ENCODE measurements at regions not wholly inside any gene's neighbourhood (a gene's known extent, or its start where the extent isn't known, plus 50 kb on each side); places are given as distances from the start of the nearest gene placed in this dataset.

GRCh38 chr9:40911647-40912046 is 216.8 kb downstream of the FOXD4L6 start:
- TF ChIP-seq, protein P1, sequence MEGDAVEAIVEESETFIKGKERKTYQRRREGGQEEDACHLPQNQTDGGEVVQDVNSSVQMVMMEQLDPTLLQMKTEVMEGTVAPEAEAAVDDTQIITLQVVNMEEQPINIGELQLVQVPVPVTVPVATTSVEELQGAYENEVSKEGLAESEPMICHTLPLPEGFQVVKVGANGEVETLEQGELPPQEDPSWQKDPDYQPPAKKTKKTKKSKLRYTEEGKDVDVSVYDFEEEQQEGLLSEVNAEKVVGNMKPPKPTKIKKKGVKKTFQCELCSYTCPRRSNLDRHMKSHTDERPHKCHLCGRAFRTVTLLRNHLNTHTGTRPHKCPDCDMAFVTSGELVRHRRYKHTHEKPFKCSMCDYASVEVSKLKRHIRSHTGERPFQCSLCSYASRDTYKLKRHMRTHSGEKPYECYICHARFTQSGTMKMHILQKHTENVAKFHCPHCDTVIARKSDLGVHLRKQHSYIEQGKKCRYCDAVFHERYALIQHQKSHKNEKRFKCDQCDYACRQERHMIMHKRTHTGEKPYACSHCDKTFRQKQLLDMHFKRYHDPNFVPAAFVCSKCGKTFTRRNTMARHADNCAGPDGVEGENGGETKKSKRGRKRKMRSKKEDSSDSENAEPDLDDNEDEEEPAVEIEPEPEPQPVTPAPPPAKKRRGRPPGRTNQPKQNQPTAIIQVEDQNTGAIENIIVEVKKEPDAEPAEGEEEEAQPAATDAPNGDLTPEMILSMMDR (conservative IDR thresholded peaks at IDR 0.05; ENCODE audit: low read depth, low read length): no peak
- TF ChIP-seq EZH2 (IDR thresholded peaks at IDR 0.05; ENCODE audit: borderline replicate concordance, low read depth, low read length, poor library complexity, severe bottlenecking): no peak

All from A673 (cell line).